ENCODE measurements at regions not wholly inside any gene's neighbourhood (a gene's known extent, or its start where the extent isn't known, plus 50 kb on each side); places are given as distances from the start of the nearest gene placed in this dataset.

DNA sequence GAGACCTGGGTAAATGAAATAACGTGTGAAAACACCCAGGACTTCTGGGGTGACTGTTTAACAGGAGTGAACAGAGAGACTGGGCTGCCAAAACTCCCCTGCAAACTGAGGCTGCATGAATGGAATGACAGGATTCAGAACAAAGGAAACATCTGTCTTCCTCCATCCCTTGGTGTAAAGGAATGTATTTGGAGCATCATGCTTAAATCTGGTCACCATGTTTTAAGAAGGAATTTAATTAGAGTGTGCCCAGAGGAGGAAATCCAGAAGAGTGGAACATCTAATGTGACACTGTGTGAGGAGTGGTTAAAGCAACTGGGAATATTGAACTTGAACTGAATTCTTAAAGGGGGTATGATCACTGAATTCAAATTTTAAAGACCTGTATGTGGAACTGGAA lies 437.2 kb downstream of the LIG4 start (continued):
- TF ChIP-seq REST (IDR thresholded peaks at IDR 0.05; ENCODE audit: low read depth) (no peak), SP1 (IDR thresholded peaks at IDR 0.05; ENCODE audit: low read depth) (no peak), EZH2phosphoT487 (IDR thresholded peaks at IDR 0.05; ENCODE audit: borderline replicate concordance) (no peak)

DNA sequence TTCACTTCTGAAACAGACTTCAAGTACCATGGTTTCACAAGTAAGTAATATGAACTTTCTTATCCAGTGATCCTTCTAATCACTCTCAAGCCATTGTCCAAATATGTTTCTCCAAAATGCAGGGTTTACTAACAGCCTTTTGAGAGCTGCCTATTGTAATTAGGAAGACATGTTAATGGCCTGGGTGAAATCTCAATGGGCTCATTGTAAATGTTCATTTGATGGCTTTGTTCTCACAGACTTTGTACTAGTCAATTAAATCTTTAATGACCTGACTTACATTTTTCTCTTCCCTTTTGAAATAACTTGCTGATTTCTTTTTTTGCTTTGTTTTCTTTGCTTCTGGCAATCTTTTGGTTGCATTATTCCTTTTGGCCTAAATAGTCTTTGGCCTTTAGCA lies 444.8 kb downstream of the LIG4 start:
- Histone ChIP-seq H4K20me1 (ENCODE audit: insufficient read depth) (no peaks in the 10 kb centered on the region), H3K27me3 (ENCODE audit: insufficient read depth, low read length) (no peaks in the 10 kb centered on the region), H3K79me2 (ENCODE audit: insufficient read depth, low read length) (no peaks in the 10 kb centered on the region), H3K27ac (ENCODE audit: low read depth, low read length) (no peak overlapping the region), H2AFZ (ENCODE audit: low read depth, low read length, poor library complexity, severe bottlenecking) (no peak overlapping the region), H3K9me3 (ENCODE audit: control insufficient read depth in 1 of 2, insufficient read depth in 1 of 2, low read depth in 1 of 2, low read length in 2 of 2) (peaks cover 0 to 10% of the 10 kb centered on the region in 2 experiments; a peak in 3 of 4 replicates), H3K4me3 (replicated peaks in 1 of 2; ENCODE audit: low read depth in 1 of 2, low read length in 2 of 2) (no peak overlapping the region), H3K4me2 (ENCODE audit: low read length) (no peak overlapping the region), H3K9ac (ENCODE audit: low read length) (no peak overlapping the region), H3K4me1 (ENCODE audit: control insufficient read depth in 1 of 2, insufficient read depth in 2 of 2, low read length in 2 of 2) (no peaks in the 10 kb centered on the region), H3K36me3 (ENCODE audit: control insufficient read depth in 1 of 2, insufficient read depth in 2 of 2, low read length in 2 of 2) (no peaks in the 10 kb centered on the region), H3K9me2 (ENCODE audit: insufficient read depth) (no peaks in the 10 kb centered on the region)
- intact Hi-C loops (cut with micrococcal nuclease) = no loop called here
- CTCF ChIA-PET = no interaction called here
- POLR2A ChIA-PET = no interaction called here
- ATAC-seq (no peak), DNase-seq (ENCODE audit: low read depth, low spot score) (no peak)
- no TSS peak for BruUV-seq (replicated peaks)
- RAD21 ChIA-PET (ENCODE audit: low non-redundant PET in 1 of 2, low total read pairs in 2 of 2, uncharacterized antibody in 2 of 2, unreplicated experiment in 2 of 2) = no interaction called here
- TF ChIP-seq, protein P1, sequence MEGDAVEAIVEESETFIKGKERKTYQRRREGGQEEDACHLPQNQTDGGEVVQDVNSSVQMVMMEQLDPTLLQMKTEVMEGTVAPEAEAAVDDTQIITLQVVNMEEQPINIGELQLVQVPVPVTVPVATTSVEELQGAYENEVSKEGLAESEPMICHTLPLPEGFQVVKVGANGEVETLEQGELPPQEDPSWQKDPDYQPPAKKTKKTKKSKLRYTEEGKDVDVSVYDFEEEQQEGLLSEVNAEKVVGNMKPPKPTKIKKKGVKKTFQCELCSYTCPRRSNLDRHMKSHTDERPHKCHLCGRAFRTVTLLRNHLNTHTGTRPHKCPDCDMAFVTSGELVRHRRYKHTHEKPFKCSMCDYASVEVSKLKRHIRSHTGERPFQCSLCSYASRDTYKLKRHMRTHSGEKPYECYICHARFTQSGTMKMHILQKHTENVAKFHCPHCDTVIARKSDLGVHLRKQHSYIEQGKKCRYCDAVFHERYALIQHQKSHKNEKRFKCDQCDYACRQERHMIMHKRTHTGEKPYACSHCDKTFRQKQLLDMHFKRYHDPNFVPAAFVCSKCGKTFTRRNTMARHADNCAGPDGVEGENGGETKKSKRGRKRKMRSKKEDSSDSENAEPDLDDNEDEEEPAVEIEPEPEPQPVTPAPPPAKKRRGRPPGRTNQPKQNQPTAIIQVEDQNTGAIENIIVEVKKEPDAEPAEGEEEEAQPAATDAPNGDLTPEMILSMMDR (IDR thresholded peaks at IDR 0.05 in 2 of 3, conservative IDR thresholded peaks at IDR 0.05 in 1 of 3; ENCODE audit: borderline replicate concordance in 1 of 3, insufficient read depth in 1 of 3, low read depth in 2 of 3, low read length in 2 of 3) = no peak
- TF ChIP-seq TCF7L2 (IDR thresholded peaks at IDR 0.05; ENCODE audit: borderline replicate concordance, extremely low read depth, insufficient read depth, insufficient read length) (no peak), CEBPB (IDR thresholded peaks at IDR 0.05; ENCODE audit: low read depth) (no peak), REST (IDR thresholded peaks at IDR 0.05; ENCODE audit: low read depth) (no peak), SRF (IDR thresholded peaks at IDR 0.05; ENCODE audit: low read depth) (no peak), ZBTB33 (IDR thresholded peaks at IDR 0.05; ENCODE audit: extremely low read depth, insufficient replicate concordance, low read length) (no peak), EZH2phosphoT487 (IDR thresholded peaks at IDR 0.05; ENCODE audit: borderline replicate concordance) (no peak), EGR1 (IDR thresholded peaks at IDR 0.05; ENCODE audit: low read depth) (no peak), SP1 (IDR thresholded peaks at IDR 0.05; ENCODE audit: low read depth) (no peak), YY1 (IDR thresholded peaks at IDR 0.05; ENCODE audit: extremely low read depth, insufficient replicate concordance, low read depth, low read length) (no peak), SIN3A (IDR thresholded peaks at IDR 0.05; ENCODE audit: low read depth) (no peak), CBX3 (IDR thresholded peaks at IDR 0.05; ENCODE audit: low read depth) (no peak), RAD21 (IDR thresholded peaks at IDR 0.05; ENCODE audit: low read depth) (no peak)
